ENCODE measurements at regions not wholly inside any gene's neighbourhood (a gene's known extent, or its start where the extent isn't known, plus 50 kb on each side); places are given as distances from the start of the nearest gene placed in this dataset.
A peak's percentile ranks its signal among the peaks of the same experiment; 100 is the strongest.

- no peak for DNase-seq (ENCODE audit: low spot score in 2 of 2)
- Histone ChIP-seq H3K27me3 (no peaks in the 10 kb centered on the region), H3K9me3 (no peaks in the 10 kb centered on the region), H3K4me3 (no peak overlapping the region), H3K27ac (peak overlapping the region; percentile 12), H3K4me1 (peaks cover 14% of the 10 kb centered on the region), H3K36me3 (no peaks in the 10 kb centered on the region)
- no peak for TF ChIP-seq POLR2AphosphoS5 (IDR thresholded peaks at IDR 0.05)
- TF ChIP-seq, protein P1, sequence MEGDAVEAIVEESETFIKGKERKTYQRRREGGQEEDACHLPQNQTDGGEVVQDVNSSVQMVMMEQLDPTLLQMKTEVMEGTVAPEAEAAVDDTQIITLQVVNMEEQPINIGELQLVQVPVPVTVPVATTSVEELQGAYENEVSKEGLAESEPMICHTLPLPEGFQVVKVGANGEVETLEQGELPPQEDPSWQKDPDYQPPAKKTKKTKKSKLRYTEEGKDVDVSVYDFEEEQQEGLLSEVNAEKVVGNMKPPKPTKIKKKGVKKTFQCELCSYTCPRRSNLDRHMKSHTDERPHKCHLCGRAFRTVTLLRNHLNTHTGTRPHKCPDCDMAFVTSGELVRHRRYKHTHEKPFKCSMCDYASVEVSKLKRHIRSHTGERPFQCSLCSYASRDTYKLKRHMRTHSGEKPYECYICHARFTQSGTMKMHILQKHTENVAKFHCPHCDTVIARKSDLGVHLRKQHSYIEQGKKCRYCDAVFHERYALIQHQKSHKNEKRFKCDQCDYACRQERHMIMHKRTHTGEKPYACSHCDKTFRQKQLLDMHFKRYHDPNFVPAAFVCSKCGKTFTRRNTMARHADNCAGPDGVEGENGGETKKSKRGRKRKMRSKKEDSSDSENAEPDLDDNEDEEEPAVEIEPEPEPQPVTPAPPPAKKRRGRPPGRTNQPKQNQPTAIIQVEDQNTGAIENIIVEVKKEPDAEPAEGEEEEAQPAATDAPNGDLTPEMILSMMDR (IDR thresholded peaks at IDR 0.05): no peak
Observed at GRCh38 chr1:87644033-87644578, 315.4 kb downstream of the LMO4 start.

DNA sequence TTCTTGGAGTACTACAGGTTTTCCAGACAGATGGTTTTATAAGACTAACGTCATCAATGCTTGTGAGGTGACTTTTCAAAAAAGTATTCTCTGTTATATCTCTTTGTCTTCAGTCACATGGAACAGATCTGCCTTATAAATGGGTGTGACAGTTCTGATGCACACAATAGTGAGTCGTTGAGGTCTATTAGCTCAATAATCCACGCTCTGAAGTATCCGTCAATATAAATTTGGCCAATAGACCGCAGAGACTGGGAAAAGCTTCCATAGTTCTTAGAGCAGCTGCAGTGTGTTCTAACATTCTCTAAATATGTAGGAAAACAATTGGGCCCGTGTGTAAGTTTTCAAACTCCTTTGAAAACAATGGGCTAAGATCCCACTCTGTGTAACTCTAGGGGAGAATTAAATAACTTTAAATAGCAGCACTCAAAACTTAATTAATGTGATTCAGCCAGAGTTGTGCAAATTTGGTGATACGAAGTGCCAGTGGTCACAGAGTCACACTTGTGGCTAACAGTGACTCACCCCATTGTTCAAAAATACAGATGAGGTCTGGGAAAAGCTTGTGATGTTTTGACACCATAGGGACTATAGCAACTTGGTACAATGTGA, 316.0 kb downstream of the LMO4 start:
- peak overlapping the region; percentile 16 for H3K27ac ChIP-seq
- no peak overlapping the region for H3K4me3 ChIP-seq
- TF ChIP-seq POLR2AphosphoS5 (IDR thresholded peaks at IDR 0.05): no peak
- no peaks in the 10 kb centered on the region for H3K36me3 ChIP-seq
- H3K9me3 ChIP-seq: no peaks in the 10 kb centered on the region
- WGBS: 59% methylated on average over 7 of the region's 7 CpGs
- DNase-seq (ENCODE audit: low spot score in 2 of 2): no peak
- H3K27me3 ChIP-seq: no peaks in the 10 kb centered on the region
- peaks cover 14% of the 10 kb centered on the region for H3K4me1 ChIP-seq

DNA sequence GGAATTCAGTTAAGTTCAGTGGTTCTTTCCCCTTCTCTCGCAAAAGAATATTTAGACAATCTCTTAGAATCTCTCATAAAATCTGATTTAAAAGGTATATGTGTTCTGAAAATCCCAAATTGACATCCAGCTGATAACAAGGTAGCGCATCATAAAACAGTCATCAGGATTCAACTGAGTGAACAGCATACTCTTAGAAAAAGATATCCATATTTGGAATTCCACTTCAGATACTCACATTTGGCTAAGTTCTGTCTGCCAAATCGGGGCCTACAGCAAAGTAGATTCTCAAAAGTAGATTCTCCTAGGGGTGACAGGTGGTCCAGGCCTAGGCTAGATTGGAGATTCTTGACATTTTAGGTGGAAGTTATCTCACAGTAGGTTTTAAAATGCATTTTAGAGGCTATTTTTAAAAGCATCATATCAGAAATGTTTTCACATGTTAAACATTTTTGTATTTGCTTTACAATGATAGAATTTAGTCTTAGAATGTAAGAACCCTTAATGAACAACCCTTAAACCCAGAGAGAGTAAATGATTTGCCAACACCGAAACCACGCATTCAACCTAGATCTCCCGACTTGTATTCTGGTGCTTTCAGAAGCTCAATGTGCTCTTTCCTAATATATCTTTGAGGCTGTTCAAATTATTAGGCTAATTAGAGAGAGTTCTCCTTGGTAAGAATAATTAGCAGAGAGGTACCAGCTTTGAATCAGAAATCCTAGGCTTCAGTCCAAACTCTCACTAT, 318.9 kb downstream of the LMO4 start:
- Histone ChIP-seq H3K9me3 (no peaks in the 10 kb centered on the region), H3K4me3 (no peak overlapping the region), H3K27me3 (no peaks in the 10 kb centered on the region), H3K36me3 (no peaks in the 10 kb centered on the region), H3K4me1 (peaks cover 14% of the 10 kb centered on the region), H3K27ac (no peak overlapping the region)
- DNase-seq (ENCODE audit: low spot score in 2 of 2): no peak
- TF ChIP-seq POLR2AphosphoS5 (IDR thresholded peaks at IDR 0.05): no peak
- TF ChIP-seq, protein P1 (IDR thresholded peaks at IDR 0.05): no peak
- no peak for TF ChIP-seq EP300 (IDR thresholded peaks at IDR 0.05)
- no peak for TF ChIP-seq POLR2A (IDR thresholded peaks at IDR 0.05)
- 95% methylated on average over 6 of the region's 6 CpGs for WGBS

- TF ChIP-seq POLR2A (IDR thresholded peaks at IDR 0.05): no peak
- TF ChIP-seq, protein P1 (IDR thresholded peaks at IDR 0.05): no peak
- TF ChIP-seq POLR2AphosphoS5 (IDR thresholded peaks at IDR 0.05): no peak
- no peak for TF ChIP-seq EP300 (IDR thresholded peaks at IDR 0.05)
- 92% methylated on average over 4 of the region's 4 CpGs for WGBS
- no peaks in the 10 kb centered on the region for H3K36me3 ChIP-seq
Observed at GRCh38 chr1:87648323-87649119, 319.8 kb downstream of the LMO4 start.

DNA sequence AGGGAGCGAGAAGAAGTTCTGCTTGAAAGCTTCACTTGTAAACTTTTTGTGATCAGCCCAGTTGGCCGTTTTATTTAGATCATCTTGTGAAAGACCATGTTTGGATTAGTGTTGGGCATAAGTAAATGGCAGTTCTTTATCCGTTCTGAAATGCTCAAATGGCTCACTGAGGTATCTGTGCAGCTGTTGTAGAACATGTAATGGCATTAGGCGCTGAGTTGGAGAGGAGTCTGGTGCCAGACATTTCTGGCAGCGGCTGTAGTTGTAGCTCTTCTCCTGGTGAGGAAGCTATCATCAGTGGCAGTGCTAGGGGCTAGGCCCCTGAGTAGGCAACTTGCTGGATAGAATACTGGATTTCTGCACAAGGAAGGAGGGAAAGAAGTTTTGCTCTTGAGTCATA, 321.6 kb downstream of the LMO4 start:
- H3K4me1 ChIP-seq: no peaks in the 10 kb centered on the region
- TF ChIP-seq, protein P1 (IDR thresholded peaks at IDR 0.05): no peak
- TF ChIP-seq EP300 (IDR thresholded peaks at IDR 0.05) (no peak), POLR2A (IDR thresholded peaks at IDR 0.05) (no peak), POLR2AphosphoS5 (IDR thresholded peaks at IDR 0.05) (no peak)
- no peak overlapping the region for H3K27ac ChIP-seq
- no peak for DNase-seq (ENCODE audit: low spot score in 2 of 2)
- H3K4me3 ChIP-seq: no peak overlapping the region
- H3K36me3 ChIP-seq: no peaks in the 10 kb centered on the region
- no peaks in the 10 kb centered on the region for H3K27me3 ChIP-seq
- no peaks in the 10 kb centered on the region for H3K9me3 ChIP-seq
- WGBS: 87% methylated on average over 5 of the region's 5 CpGs

More at GRCh38 chr1:87648323-87649119, 319.8 kb downstream of the LMO4 start:
- Histone ChIP-seq H3K4me1 (peaks cover 9% of the 10 kb centered on the region), H3K9me3 (no peaks in the 10 kb centered on the region), H3K4me3 (no peak overlapping the region), H3K27ac (no peak overlapping the region), H3K27me3 (no peaks in the 10 kb centered on the region)
- DNase-seq (ENCODE audit: low spot score in 2 of 2): no peak

Data from suprapubic skin (tissue), 4 donors.